Immature natural killer cell (primary cell): ENCODE measurements at regions not wholly inside any gene's neighbourhood (a gene's known extent, or its start where the extent isn't known, plus 50 kb on each side); places are given as distances from the start of the nearest gene placed in this dataset.

Experiments used
- DNase-seq, 3 donors: peaks; one replicate each; pipeline ENCODE4 v3.0.0; 2022; ENCODE audit warnings: mixed read lengths in 1 of 3
- H3K27ac Mint-ChIP-seq, 6 donors: one replicate each; pipeline ENCODE4 v1.8.0; 2020; ENCODE audit warnings: mixed read lengths in 6 of 6, mild to moderate bottlenecking in 5 of 6, inconsistent platforms in 4 of 6, moderate library complexity in 3 of 6
- H3K27me3 Mint-ChIP-seq, 3 donors: one replicate each; pipeline ENCODE4 v1.8.0; 2020 to 2021; ENCODE audit warnings: low read depth in 3 of 3, mild to moderate bottlenecking in 3 of 3, mixed read lengths in 3 of 3, moderate library complexity in 3 of 3, inconsistent platforms in 1 of 3
- H3K36me3 Mint-ChIP-seq, 3 donors: one replicate each; pipeline ENCODE4 v1.8.0; 2020; ENCODE audit warnings: mixed read lengths in 3 of 3, inconsistent platforms in 2 of 3, mild to moderate bottlenecking in 2 of 3
- H3K4me1 Mint-ChIP-seq, 2 donors: one replicate each; pipeline ENCODE4 v1.8.0; 2020; ENCODE audit warnings: inconsistent platforms in 2 of 2, mild to moderate bottlenecking in 2 of 2, mixed read lengths in 2 of 2, moderate library complexity in 1 of 2
- H3K4me3 Mint-ChIP-seq, 5 donors: one replicate each; pipeline ENCODE4 v1.8.0; 2020; ENCODE audit warnings: mild to moderate bottlenecking in 5 of 5, mixed read lengths in 5 of 5, inconsistent platforms in 3 of 5, moderate library complexity in 3 of 5
- H3K9me3 Mint-ChIP-seq, 6 donors: one replicate each; pipeline ENCODE4 v1.8.0; 2020; ENCODE audit warnings: mild to moderate bottlenecking in 6 of 6, mixed read lengths in 6 of 6, inconsistent platforms in 4 of 6, moderate library complexity in 3 of 6

DNA sequence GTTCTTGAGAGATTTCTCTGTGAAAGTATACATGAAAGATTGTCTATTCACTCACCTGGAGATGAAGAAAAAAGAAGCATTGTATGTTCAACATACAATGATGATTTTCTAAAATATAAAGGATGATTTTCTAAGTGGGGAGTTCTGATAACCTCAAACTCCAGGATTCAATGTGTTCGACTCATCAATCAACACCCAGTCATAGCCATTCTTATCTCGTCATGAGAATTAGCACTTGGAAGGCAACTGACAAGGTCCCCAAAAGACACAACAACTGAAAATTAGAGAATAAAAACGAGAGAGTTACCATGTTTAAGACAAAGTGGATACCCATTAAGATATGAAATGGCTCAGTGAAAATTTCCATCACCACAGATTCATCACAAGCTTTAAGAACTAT lies 52.1 kb upstream of the SIMC1 start:
- H3K4me1 Mint-ChIP-seq = no peaks in the 10 kb centered on the region
- H3K9me3 Mint-ChIP-seq = no peaks in the 10 kb centered on the region
- peaks cover 0 to 6% (median 1%) of the 10 kb centered on the region in 3 donors for H3K27me3 Mint-ChIP-seq
- H3K4me3 Mint-ChIP-seq = no peak overlapping the region
- no peaks in the 10 kb centered on the region for H3K36me3 Mint-ChIP-seq
- no peak overlapping the region for H3K27ac Mint-ChIP-seq
- DNase-seq = no peak

- Mint-ChIP-seq H3K27me3 (peaks cover 0 to 7% (median 1%) of the 10 kb centered on the region in 3 donors), H3K9me3 (no peaks in the 10 kb centered on the region), H3K4me1 (no peaks in the 10 kb centered on the region)
Observed at GRCh38 chr5:176187276-176188062, 50.8 kb upstream of the SIMC1 start.

DNA sequence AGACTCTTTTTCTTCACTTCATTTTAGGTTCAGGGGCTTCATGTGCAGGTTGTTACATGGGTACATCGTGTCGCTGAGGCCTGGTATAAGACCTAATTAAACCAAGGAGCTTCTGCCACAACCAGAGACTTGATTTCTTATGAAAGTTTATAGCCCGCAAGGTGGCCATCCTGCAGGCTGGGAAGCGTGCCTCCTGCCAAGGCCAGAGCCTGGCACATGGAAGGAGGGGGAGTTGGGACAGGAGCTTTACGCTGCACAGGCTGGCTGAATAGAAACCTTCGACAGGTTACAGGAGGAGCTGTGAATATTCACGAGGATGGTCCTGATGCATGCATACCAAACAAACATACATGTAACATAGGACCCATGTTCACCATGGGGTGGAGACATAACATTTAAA lies 50.1 kb upstream of the SIMC1 start:
- Mint-ChIP-seq H3K4me1 (no peaks in the 10 kb centered on the region), H3K9me3 (no peaks in the 10 kb centered on the region)

More at GRCh38 chr5:176187276-176188062, 50.8 kb upstream of the SIMC1 start:
- no peaks in the 10 kb centered on the region for H3K36me3 Mint-ChIP-seq
- no peak overlapping the region for H3K4me3 Mint-ChIP-seq
- H3K27ac Mint-ChIP-seq = no peak overlapping the region
- DNase-seq = no peak

More for the DNA sequence above, 50.1 kb upstream of the SIMC1 start:
- H3K27ac Mint-ChIP-seq = no peak overlapping the region
- DNase-seq = no peak
- H3K36me3 Mint-ChIP-seq = no peaks in the 10 kb centered on the region
- H3K4me3 Mint-ChIP-seq = no peak overlapping the region
- H3K27me3 Mint-ChIP-seq = peaks cover 0 to 7% (median 1%) of the 10 kb centered on the region in 3 donors
